ENCODE measurements at regions not wholly inside any gene's neighbourhood (a gene's known extent, or its start where the extent isn't known, plus 50 kb on each side); places are given as distances from the start of the nearest gene placed in this dataset.

DNA sequence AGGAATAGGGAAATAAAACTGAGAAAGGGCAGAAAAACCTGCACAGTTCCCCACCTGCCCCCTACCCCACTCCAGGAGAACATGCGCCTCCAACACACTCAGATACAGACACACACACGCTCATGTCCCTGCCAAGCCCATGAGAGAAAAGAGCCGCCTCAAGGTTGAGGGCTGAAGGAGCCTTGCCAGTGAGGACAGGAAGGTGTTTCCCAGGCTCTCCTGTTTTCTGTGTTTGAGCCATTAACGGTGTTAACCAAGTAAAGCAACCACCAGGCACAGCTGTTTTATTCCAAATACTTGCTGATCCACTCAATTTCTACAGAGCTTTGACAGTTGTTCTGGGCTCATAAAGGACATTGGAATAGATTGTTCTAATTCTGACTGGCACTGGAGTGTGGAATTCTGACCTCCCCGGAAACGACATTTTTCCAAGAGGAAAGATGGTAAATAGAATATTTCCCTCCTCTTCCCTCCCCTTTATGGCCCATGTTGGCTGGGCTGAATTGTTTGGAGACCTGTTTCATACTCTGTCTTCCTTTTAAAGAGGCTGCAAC, 238.0 kb downstream of the DMAC1 start:
- Histone ChIP-seq H3K27ac (ENCODE audit: low read depth in 2 of 2, low read length in 1 of 2) (no peak overlapping the region), H3K4me1 (ENCODE audit: control insufficient read depth in 1 of 2, insufficient read depth in 2 of 2, low read depth in 1 of 2, low read length in 1 of 2) (no peaks in the 10 kb centered on the region), H3K9ac (no peak overlapping the region), H3K9me3 (no peaks in the 10 kb centered on the region), H3K36me3 (replicated peaks in 1 of 2; ENCODE audit: control insufficient read depth in 1 of 2, insufficient read depth in 2 of 2, low read length in 1 of 2) (no peaks in the 10 kb centered on the region), H3F3A (replicated peaks; ENCODE audit: insufficient read depth) (no peaks in the 10 kb centered on the region), H3K9me2 (no peaks in the 10 kb centered on the region), H3K79me2 (ENCODE audit: insufficient read depth) (no peaks in the 10 kb centered on the region), H3K4me2 (no peak overlapping the region), H3K4me3 (ENCODE audit: low read depth in 2 of 2, low read length in 1 of 2) (no peak overlapping the region), H2AFZ (ENCODE audit: low read depth) (no peak overlapping the region), H3K27me3 (ENCODE audit: insufficient read depth) (no peaks in the 10 kb centered on the region; the same call in 1 of the 2 replicates), H4K20me1 (ENCODE audit: insufficient read depth) (no peaks in the 10 kb centered on the region)
- ChIA-PET CTCF (no interaction called here), POLR2A (no interaction called here)
- TF ChIP-seq CHD2 (IDR thresholded peaks at IDR 0.05; ENCODE audit: low read length, partially characterized antibody) (no peak), GABPA (IDR thresholded peaks at IDR 0.05; ENCODE audit: low read depth) (no peak), EP300 (IDR thresholded peaks at IDR 0.05; ENCODE audit: borderline replicate concordance in 1 of 2, low read depth in 1 of 2, low read length in 1 of 2) (no peak), TAF1 (IDR thresholded peaks at IDR 0.05; ENCODE audit: borderline replicate concordance, low read depth, low read length) (no peak), ELF1 (IDR thresholded peaks at IDR 0.05) (no peak), FOXJ3 (CRISPR knock-in tag; IDR thresholded peaks at IDR 0.05) (no peak), MXI1 (IDR thresholded peaks at IDR 0.05; ENCODE audit: low read depth, low read length) (no peak), POLR2AphosphoS5 (IDR thresholded peaks at IDR 0.05; ENCODE audit: low read depth, low read length) (no peak), TCF12 (IDR thresholded peaks at IDR 0.05) (no peak), NRF1 (IDR thresholded peaks at IDR 0.05; ENCODE audit: low read depth, low read length) (no peak), NFIC (IDR thresholded peaks at IDR 0.05; ENCODE audit: borderline replicate concordance) (no peak)
- TF ChIP-seq, protein P1, sequence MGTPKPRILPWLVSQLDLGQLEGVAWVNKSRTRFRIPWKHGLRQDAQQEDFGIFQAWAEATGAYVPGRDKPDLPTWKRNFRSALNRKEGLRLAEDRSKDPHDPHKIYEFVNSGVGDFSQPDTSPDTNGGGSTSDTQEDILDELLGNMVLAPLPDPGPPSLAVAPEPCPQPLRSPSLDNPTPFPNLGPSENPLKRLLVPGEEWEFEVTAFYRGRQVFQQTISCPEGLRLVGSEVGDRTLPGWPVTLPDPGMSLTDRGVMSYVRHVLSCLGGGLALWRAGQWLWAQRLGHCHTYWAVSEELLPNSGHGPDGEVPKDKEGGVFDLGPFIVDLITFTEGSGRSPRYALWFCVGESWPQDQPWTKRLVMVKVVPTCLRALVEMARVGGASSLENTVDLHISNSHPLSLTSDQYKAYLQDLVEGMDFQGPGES (IDR thresholded peaks at IDR 0.05; ENCODE audit: low read depth, low read length) = no peak
- TF ChIP-seq, protein P2, sequence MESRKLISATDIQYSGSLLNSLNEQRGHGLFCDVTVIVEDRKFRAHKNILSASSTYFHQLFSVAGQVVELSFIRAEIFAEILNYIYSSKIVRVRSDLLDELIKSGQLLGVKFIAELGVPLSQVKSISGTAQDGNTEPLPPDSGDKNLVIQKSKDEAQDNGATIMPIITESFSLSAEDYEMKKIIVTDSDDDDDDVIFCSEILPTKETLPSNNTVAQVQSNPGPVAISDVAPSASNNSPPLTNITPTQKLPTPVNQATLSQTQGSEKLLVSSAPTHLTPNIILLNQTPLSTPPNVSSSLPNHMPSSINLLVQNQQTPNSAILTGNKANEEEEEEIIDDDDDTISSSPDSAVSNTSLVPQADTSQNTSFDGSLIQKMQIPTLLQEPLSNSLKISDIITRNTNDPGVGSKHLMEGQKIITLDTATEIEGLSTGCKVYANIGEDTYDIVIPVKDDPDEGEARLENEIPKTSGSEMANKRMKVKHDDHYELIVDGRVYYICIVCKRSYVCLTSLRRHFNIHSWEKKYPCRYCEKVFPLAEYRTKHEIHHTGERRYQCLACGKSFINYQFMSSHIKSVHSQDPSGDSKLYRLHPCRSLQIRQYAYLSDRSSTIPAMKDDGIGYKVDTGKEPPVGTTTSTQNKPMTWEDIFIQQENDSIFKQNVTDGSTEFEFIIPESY (IDR thresholded peaks at IDR 0.05; ENCODE audit: borderline replicate concordance, low read depth) = no peak
- TF ChIP-seq, protein P3, sequence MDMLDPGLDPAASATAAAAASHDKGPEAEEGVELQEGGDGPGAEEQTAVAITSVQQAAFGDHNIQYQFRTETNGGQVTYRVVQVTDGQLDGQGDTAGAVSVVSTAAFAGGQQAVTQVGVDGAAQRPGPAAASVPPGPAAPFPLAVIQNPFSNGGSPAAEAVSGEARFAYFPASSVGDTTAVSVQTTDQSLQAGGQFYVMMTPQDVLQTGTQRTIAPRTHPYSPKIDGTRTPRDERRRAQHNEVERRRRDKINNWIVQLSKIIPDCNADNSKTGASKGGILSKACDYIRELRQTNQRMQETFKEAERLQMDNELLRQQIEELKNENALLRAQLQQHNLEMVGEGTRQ (IDR thresholded peaks at IDR 0.05; ENCODE audit: borderline replicate concordance, low read depth, low read length) = no peak
- TF ChIP-seq, protein P4, sequence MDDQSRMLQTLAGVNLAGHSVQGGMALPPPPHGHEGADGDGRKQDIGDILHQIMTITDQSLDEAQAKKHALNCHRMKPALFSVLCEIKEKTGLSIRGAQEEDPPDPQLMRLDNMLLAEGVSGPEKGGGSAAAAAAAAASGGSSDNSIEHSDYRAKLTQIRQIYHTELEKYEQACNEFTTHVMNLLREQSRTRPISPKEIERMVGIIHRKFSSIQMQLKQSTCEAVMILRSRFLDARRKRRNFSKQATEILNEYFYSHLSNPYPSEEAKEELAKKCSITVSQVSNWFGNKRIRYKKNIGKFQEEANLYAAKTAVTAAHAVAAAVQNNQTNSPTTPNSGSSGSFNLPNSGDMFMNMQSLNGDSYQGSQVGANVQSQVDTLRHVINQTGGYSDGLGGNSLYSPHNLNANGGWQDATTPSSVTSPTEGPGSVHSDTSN (IDR thresholded peaks at IDR 0.05) = no peak
- no peak for DNase-seq
- WGBS (ENCODE audit: low lambda C conversion rate) = 51% methylated on average over 6 of the region's 6 CpGs

All from SK-N-SH (cell line).